HuH-7 (cell line): ENCODE measurements at regions not wholly inside any gene's neighbourhood (a gene's known extent, or its start where the extent isn't known, plus 50 kb on each side); places are given as distances from the start of the nearest gene placed in this dataset.

Source experiments
- DNase-seq: peaks from one replicate; pipeline ENCODE4 v3.0.0; 2011; ENCODE audit warnings: low spot score

DNA sequence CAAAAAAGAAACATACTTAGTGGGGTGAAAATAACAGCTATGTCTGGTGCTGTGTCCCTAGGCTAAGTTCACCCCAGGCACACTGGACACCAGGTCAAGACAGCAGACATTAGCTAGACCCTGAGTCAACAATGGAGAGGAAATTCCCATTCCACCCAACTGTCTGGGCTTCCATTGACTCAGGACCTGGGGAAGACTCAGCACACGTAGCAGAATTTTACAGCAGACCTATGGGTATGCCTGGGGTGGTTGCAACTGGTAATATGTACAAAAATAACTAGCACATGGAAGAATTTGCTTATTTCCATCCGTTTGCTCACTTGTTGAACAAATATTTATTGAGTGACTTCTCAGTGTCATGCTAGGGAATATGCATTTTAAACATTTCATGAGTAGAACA, 117.0 kb downstream of the GAS1 start:
- DNase-seq = no peak

DNA sequence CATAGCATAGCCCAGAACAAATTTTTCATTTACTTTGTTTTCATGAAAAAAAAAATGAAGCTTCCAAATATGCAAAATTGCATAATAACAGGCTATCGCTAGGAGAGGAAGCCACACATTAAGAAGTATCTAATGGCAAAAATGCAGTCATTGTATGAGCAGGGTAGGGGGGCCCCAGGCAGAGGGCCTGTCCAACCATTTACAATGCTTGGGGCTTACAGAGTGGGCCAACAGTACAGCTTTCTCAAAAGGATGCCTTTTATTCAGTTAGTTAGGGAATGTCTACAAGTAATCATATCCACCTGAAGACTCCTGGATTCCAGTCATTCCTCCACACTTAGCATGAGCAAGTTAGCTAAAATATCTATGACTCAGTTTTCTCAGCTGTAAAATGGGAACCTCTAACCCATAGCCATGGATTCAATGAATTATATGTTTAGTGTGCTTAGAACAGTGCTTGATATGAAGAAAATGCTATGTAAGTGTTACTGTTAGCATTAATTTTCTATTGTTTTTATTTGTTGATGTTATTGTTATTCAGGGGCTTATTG, 117.7 kb downstream of the GAS1 start:
- no peak for DNase-seq

DNA sequence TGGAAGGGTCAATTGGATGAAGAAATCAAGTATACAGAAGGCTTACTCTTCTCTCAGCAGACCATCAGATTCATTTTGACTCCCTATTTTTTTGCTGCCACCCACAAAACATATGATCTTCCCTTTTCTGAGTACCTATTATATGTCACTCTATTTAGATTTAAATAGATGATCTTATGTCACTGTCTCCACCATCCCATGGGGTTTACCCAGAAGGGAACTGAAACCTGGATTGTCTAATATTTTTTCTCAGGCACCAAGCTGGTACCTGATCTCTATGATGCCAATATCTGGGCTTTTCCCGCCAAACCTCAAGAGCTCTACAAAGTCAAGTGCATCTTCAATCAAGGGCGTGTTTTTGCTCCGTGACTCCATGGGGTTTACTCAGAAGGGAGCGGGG, 118.7 kb downstream of the GAS1 start:
- DNase-seq = no peak

DNA sequence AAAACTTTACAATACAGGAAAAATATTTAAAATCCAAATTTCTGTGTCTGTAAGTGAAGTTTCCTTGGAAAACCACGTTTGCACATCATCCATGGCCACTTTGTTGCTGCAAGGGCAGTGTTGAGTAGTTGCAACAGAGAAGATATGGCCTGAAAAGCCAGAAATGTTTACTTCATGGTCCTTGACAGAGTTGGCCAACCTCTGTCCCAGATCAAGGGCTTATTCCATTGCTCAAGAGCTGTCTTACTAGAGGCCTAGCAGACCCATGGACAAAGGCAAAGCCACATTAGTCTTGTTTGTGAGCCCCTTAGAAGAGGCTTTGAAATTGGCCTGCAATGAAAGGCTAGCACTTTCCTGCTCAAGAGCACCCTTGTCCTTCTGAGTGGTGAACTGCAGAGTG, 119.4 kb downstream of the GAS1 start:
- no peak for DNase-seq

DNA sequence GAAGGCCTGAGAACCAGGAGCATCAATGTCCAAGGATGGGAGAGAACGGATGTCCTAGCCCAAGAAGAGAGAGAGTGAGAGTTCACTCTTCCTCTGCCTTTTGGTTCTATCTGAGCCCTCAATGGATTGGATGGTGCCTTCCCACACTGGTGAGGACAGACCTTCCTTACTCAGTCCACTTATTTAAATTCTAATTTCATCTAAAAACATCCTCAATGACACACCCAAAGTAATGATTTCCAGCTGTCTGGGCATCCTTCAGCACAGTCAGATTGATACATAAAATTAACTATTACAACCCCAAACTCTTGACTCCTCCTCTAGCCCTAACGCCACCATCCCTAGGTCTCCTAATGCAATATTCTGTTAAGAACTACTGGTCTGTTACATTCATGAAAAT, 122.0 kb downstream of the GAS1 start:
- DNase-seq = no peak

DNA sequence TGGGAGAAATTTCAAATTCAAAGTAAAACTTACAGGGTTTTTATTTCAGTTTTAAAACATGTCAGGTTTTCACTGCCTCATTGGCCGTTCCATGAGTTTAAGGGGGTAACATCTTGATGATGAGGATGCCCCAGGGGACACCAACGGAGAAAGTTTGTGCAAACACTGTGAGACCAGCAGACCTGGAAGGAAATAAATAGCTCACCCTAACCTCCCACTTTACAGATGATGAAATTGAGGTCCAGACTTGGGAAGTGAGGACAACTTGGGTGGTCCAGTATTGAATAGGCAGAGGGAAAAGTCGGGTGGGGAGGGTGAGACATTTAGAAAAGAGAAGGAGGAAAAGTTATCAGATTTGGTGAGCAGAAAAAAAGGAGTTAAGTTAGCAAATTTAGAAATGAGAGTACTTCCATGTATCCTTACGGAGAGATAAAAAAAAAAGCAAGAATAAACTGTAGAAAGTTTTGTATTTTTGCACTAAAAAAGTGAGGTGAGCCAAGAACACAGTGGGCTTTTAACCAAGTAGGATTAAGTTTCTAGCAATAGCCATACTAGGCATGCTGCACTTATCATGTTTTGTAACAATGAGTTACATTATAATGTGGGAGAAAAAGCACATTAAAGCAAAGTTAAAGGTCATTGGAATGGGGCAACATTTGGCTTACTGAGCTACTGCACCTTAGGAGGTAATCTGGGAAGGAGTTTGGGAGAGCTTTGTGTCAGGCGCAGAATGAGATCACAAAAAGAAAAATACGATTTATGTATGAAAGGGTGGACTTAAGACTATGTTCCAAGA, 125.1 kb downstream of the GAS1 start:
- no peak for DNase-seq

DNA sequence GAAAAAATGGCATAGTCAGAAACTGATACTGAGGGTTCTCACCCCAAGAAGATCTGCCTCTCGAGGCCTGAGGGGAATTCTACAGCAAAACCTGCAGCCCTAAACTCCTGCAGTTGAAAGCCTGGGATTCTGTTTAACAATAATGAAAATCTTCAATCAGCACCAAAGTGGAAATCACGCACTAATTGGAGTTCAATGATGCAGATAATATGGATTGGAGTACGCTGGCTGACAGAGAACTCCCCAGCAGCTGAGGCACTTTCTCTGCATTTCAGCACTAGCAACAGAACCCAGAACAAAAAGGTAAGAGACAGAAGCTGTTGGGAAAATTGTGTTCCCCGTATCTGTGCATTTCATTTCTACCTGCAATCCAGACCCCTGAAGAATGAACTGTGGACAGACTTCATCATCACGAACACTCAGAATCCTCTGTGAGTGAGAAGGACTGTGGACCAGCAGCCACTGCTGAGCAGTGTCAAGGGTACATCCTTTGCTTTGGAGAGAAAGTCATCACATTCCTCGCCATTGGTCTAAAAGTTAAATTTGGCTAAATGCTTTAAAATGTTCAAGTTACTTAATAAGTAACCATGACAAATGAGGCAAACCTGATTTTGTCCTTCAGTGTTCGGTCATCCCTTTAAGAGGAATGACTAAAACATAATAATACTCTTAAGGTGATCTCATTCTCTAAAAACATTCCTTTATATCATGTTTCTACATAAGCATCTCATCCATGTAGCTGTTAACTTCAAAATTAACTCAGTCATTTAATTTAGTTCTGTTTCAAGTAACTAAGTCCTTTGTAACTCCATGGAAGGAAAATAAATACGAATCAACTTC, 126.1 kb downstream of the GAS1 start:
- DNase-seq = no peak

DNA sequence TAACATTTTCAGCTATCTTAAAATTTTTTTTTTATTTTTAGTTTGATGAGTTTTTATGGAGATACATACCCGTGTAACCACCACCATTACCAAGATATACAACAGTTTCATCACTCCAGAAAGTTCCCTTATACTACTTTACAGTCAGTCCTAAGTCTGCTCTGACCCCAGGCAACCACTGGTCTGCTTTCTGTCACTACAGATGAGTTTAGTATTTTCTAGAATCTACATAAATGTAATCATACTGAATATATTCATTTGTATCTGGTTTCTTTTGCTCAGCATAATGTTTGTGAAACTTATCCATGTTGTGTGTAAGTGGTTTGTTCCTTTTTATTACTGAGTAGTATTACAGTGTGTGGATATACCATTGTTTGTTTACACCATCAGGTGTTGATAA, 127.8 kb downstream of the GAS1 start:
- no peak for DNase-seq

DNA sequence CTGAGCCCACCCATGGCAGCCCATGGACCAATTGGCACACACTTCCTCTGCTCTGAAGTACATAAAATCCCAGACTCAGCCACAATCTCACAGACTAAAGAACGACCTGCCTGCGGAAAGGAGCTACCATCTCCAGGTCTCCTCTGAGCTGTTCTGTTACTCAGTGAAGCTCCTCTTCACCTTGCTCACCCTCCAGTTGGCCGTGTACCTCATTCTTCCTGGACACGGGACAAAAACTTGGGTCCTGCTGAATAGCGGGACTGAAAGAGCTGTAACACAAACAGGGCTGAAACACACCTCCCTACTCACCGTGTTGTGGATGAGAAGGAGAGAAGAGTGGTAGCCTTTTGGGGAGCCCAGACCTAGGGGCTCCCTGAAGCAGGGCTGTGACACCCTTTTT, 128.7 kb downstream of the GAS1 start:
- DNase-seq = no peak

DNA sequence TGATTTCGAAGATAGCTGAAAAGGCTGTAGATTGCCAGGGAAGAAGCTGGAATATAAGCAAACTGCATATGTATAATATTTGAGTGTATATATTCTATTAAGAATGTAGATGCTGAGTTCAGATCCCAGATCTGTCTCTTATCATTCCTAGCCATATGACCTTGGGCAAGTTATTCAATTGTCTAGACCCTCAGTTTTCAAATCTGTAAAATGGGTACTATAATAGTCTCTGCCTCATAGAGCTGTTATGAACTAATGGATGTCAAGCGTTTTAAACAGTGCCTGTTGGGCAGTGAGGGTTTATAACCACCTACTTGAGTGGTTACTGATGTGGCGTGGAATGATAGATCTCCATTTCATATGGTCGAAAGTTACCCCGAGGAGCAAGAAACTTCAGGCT, 130.4 kb downstream of the GAS1 start:
- no peak for DNase-seq

DNA sequence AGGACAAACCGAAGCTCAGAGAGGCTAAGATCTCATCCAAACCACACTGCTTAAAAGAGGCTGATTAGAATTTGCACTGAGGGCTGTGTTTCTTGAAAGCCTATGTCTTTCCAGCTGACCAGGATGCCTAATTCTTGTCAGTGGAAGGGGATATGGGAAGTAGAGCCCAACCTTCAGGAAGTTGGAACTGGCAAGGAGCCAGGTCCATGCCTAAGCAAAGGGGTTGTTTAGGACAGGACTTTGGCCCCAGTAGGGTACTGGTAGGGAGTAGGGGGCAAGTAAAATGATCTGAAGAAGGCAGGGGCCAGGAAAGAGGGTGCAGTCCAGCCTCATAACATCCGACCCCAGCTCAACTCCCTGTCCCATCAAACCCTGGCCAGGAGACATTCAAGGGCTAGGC, 130.9 kb downstream of the GAS1 start:
- no peak for DNase-seq

DNA sequence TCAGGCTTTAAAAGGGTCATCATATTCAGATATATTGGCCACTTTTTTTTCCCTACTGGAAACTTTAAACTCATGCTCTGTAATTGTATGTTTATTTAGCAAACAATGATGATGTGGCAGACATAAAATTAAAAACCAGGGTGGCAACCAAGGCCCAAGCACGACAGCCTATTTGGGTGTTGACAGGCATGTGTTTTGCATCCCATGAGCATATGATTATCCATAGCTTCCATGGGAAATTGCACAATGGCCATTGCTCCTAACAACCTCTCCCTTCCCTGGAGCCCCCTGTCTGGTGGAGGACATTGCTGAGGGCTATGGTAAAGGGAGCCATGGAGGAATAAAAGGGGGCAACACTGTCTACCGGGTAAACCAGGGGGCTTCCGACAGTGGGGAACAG, 134.7 kb downstream of the GAS1 start:
- DNase-seq = no peak

DNA sequence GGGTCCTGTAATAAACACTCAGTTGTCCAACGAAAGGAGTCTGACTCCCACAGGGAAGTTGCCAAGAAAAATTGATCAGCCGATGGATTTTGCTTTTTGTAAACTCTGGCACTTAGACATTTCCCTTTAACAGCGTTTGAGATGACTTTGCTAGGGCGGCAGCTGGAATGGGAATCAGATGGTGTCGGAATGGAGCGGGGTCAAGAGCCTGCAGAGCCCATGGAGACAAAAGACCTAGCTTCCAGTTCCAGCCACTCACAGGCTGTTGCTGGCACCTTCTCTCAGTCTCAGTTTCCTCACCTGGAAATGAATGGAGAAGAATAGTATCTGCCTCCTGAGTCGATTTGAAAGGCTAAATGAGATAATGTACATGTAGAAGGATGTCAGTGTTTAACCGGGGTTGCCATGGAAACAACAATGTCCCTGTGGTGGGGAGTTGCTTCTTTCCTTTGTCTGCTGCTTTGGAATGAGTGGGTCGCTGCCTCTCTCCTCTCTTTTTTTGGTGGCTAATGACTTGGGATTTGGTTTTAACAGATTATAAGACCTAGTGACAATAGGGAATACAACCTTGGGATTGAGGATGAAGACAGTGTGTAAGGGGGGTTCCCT, 137.4 kb downstream of the GAS1 start:
- no peak for DNase-seq

DNA sequence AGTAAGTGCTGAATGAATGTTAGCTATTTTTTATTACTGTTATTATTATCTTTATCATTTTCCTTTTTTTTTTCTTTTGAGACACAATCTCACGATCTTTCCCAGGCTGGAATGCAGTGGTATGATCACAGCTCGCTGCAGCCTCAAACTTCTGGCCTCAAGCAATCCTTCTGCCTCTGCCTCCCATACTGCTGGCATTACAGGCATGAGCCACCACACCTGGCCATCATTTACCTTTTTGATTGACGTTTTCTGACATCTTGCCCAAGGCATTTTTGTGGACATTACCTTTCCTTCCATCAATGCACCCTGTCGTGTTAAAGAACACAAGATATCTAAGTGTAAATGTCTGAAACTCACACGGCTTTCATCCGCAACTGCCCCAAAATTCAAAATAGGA, 138.2 kb downstream of the GAS1 start:
- no peak for DNase-seq

DNA sequence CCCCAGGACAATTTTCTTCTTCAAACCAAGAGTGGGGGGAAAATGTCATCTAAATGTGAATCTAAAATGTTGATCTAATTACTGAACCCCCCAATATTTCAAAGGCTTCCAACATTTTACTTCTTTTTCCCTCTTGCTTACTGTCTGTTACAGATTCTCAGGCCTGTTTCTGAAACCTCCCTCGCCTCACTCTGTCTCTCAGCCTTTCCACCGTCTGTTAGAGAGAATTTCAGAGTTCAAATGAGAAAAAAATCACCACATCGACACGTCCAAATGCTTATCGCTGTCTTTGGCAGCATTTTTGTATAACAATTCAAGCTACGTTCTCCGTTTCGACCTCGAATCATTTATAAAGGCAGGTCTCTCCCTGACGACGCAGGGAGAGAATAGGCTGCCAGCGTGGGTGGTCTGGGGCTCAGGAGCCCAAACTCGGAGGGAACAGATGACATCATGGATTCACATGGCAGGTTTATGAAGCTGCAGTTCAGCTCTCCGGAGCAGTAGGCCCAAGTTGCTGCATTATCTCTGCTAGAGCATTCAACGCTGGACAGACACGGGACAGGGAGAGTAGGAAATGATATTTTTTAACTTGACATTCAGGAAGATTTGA, 139.8 kb downstream of the GAS1 start:
- no peak for DNase-seq

DNA sequence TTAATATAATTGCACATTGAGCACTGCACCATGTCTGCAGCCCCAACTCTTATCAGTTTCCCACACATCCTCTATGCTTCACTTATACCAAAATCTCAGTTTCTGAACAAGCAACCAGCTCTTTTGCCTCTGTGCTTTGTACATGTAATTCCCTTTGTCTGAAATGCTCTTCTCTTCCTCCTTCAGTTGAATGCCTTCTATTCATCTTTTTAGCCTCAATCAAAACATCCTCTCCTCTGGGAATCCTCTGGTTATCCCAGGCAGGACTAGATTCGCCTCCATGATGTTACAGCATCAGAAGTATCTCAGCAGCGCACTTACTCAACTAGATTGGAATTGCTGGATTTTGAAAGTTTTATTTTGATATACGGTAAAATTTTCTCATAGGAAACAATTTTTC, 143.3 kb downstream of the GAS1 start:
- DNase-seq = no peak

DNA sequence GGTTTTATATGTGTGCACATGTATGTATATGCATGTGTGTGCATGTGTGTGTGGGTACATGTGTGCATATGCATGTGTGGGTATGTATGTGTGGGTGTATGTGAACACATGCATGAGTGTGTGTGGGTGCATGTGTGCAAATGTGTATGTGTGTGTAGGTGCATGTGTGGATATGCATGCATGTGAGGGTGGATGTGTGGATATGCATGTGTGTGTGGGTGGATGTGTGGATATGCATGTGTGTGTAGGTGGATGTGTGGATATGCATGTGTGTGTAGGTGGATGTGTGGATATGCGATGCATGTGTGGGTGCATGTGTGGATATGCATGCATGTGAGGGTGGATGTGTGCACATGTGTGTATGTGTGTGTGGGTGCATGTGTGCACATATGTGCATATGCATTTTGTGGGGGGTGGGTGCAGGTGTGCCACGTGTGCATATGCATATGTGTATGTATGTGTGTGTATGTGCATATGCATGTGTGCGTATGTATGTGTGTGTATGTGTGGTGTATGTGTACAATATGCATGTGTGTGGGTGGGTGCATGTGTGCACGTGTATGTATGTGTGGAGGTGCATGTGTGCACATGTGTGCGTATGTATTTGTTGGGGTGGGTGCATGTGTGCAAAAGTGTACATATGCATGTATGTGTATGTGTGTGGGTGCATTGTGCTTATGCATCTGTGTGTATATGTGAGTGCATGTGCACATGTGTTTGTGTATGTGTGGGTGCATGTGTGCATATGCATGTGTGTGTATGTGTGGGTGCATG, 144.2 kb downstream of the GAS1 start:
- no peak for DNase-seq

DNA sequence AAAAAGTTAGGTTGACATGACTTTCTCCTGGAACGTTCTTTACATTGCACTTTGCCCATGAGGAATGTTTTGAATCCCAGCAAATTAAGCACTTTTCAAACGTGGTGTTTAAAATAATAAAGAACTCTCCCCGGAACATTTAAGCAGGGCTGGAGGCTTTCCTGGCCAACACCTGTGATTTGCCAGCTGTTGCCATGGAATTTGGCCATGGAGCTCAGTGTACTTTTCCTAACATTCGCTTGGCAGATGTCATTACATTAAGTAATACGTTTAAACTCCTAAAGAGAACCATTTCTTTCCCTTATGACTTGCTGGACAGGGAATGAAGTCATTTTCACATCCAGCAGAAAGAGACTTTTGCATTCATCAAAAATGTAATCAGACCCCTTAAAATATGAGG, 146.1 kb downstream of the GAS1 start:
- no peak for DNase-seq

DNA sequence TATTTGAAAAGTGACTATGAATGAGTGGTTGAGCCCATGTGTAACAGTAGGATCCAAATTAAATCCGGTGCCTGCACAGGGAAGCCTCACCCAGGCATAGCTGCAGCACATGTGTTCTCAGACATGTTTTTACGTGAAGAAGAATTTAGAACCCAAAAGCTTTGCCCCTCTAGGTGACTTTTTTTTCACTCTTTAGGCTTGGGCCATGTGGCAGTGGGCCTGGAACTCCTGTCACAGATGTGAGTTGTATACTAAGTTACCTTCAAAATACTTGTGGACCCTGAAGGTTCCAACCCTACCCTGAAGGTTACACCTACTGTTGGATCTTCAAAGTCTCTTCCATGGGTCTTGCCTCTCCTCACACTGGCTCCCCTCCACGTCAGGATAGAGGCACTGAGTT, 146.6 kb downstream of the GAS1 start:
- DNase-seq = no peak

DNA sequence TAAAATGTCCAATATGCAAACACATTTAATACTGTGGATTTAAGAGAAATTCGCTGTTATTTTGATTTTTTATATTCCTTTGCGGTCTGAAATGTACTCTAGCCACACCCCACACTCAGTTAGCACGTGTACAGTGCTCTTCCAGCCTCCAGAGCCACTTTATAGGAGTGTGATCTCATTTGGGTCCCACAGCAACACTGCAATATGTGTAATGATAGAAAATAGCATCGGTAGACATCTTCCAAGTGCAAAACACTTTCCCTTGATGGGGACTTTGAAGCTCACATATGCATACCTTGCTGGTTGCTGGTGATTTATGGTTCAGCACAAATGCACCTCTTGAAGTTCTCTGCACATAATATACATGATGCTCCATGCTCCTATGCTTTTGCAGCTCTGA, 148.3 kb downstream of the GAS1 start:
- no peak for DNase-seq

DNA sequence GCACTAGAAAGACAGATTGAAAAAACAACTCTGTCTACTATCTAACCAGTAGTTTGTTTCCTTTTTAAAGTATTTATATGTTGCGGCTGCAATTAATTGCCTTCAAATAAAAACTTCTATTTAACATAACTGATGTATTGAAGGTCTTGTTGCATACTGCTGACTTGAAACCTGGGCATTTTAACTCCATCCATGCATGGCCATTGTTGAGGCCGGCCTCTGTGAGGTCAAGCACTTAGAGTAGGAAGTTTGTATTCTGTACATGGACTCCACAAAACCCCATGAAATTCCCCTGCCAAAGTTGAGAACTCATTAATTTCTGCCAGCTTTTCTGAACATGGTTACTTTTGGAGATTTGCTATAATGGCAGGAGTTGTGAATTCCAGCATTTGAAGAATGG, 150.6 kb downstream of the GAS1 start:
- DNase-seq = no peak
